Type B pancreatic cell (in vitro differentiated cells): ENCODE measurements at regions not wholly inside any gene's neighbourhood (a gene's known extent, or its start where the extent isn't known, plus 50 kb on each side); places are given as distances from the start of the nearest gene placed in this dataset.

Source experiments
- DNase-seq: peaks from one replicate; pipeline ENCODE4 v3.0.0; 2021; ENCODE audit warnings: mixed read lengths; ENCODE audit not compliant: unreplicated experiment; ENCODE audit errors: extremely low spot score
- H3K27ac Mint-ChIP-seq: 2 replicates; pipeline ENCODE4 v1.8.0; 2021; ENCODE audit warnings: mild to moderate bottlenecking, mixed read lengths
- H3K27me3 Mint-ChIP-seq: 2 replicates; pipeline ENCODE4 v1.8.0; 2021; ENCODE audit warnings: mixed read lengths
- H3K36me3 Mint-ChIP-seq: 2 replicates; pipeline ENCODE4 v1.8.0; 2021; ENCODE audit warnings: mixed read lengths
- H3K4me1 Mint-ChIP-seq: one replicate; pipeline ENCODE4 v1.8.0; 2021; ENCODE audit warnings: mixed read lengths; ENCODE audit not compliant: unreplicated experiment
- H3K4me3 Mint-ChIP-seq: 2 replicates; pipeline ENCODE4 v1.8.0; 2021; ENCODE audit warnings: mild to moderate bottlenecking, mixed read lengths
- H3K9me3 Mint-ChIP-seq: 2 replicates; pipeline ENCODE4 v1.8.0; 2021; ENCODE audit warnings: mixed read lengths
- TF ChIP-seq, protein P1 (sequence below): fragments of 200-600 bp; sonication (generic); conservative IDR thresholded peaks from 2 replicates; pipeline ENCODE4 v1.5.0; 2021; ENCODE audit warnings: antibody characterized with exemption, mild to moderate bottlenecking

DNA sequence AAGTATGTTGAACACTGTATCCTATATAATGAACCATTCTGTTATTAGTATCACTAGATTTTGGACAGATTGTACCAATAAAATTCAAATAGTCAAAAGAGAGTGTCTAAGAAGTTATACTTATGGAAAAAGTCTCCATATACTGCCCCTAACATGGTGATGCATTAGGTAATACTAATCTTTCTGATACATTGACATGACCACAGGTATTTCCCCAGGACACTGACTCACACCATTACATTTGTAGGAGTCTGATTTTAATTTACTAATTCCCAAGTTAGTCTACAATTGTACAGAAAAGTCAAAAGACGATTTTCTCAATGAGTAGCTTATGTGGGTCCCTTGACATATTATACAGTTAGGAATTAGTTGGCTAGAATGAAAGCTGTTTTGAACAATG lies 593.8 kb downstream of the ISL1 start:
- Mint-ChIP-seq H3K4me1 (no peaks in the 10 kb centered on the region), H3K36me3 (no peaks in the 10 kb centered on the region), H3K4me3 (no peak overlapping the region), H3K27ac (no peak overlapping the region), H3K9me3 (no peaks in the 10 kb centered on the region), H3K27me3 (peaks cover 20% of the 10 kb centered on the region)
- DNase-seq, result no peak
- TF ChIP-seq, protein P1, sequence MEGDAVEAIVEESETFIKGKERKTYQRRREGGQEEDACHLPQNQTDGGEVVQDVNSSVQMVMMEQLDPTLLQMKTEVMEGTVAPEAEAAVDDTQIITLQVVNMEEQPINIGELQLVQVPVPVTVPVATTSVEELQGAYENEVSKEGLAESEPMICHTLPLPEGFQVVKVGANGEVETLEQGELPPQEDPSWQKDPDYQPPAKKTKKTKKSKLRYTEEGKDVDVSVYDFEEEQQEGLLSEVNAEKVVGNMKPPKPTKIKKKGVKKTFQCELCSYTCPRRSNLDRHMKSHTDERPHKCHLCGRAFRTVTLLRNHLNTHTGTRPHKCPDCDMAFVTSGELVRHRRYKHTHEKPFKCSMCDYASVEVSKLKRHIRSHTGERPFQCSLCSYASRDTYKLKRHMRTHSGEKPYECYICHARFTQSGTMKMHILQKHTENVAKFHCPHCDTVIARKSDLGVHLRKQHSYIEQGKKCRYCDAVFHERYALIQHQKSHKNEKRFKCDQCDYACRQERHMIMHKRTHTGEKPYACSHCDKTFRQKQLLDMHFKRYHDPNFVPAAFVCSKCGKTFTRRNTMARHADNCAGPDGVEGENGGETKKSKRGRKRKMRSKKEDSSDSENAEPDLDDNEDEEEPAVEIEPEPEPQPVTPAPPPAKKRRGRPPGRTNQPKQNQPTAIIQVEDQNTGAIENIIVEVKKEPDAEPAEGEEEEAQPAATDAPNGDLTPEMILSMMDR, result no peak

DNA sequence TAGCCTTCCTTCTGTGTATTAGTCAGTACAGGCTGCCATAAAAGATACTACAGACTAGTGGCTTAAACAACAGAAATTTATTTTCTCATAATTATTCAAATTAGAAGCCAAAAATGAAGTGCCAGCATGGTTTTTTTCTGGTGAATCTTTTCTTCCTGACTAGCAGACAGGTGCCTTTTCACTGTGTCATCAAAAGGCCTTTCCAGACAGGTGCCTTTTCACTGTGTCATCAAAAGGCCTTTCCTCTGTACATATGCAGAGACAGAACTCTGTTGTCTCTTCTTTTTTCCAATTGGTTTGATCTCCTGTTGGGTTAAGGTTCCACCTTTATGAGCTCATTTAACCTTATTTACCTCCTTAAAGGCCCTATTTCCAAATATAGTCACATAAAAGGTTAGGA lies 599.9 kb downstream of the ISL1 start:
- no peak overlapping the region for H3K27ac Mint-ChIP-seq
- no peak overlapping the region for H3K4me3 Mint-ChIP-seq
- no peaks in the 10 kb centered on the region for H3K36me3 Mint-ChIP-seq
- no peaks in the 10 kb centered on the region for H3K4me1 Mint-ChIP-seq
- peaks cover 40% of the 10 kb centered on the region for H3K27me3 Mint-ChIP-seq
- TF ChIP-seq, protein P1, result no peak
- no peaks in the 10 kb centered on the region for H3K9me3 Mint-ChIP-seq
- DNase-seq, result no peak

DNA sequence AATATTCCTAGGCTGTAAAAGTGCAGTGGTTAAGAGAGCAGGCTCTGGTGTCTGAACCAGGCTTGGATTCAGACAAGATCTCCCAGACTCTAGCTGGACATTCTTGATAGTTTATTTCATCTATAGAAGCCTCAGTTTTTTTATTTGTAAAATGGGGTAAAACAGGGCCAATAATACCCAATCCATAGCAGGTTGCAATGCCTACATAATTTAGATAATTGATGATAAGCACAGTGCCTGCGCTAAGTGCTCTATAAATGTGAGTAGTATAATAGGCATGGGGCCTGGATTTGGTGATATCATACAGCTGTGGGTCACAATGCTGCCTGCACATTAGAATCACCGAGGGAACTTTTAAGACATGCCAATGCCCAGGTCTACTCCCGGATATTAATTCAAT lies 603.5 kb downstream of the ISL1 start:
- H3K36me3 Mint-ChIP-seq, result no peaks in the 10 kb centered on the region
- no peaks in the 10 kb centered on the region for H3K9me3 Mint-ChIP-seq
- H3K4me3 Mint-ChIP-seq, result no peak overlapping the region
- peaks cover 46% of the 10 kb centered on the region for H3K27me3 Mint-ChIP-seq
- peaks cover 4% of the 10 kb centered on the region for H3K4me1 Mint-ChIP-seq
- TF ChIP-seq, protein P1, result no peak
- DNase-seq, result no peak
- no peak overlapping the region for H3K27ac Mint-ChIP-seq

DNA sequence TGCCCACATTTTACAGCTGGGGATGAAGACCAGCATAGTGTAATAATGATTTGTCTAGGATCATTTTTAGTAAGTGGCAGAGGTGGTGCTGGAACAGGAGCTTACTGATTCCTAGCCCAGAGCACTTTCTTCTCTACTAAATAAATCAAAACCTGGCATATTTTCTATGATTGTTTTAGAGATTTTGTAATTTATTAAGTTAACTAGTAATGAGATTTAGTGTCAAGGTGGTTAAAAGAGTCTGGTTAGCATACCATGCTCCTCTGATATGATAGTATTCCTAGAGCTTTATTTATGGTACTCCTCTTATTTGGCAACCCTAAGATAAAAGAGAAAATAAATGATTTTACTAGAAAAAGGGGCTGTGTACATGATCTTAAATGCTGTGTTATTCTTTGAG lies 604.0 kb downstream of the ISL1 start:
- no peak overlapping the region for H3K4me3 Mint-ChIP-seq
- no peaks in the 10 kb centered on the region for H3K9me3 Mint-ChIP-seq
- H3K4me1 Mint-ChIP-seq, result peaks cover 4% of the 10 kb centered on the region
- H3K27me3 Mint-ChIP-seq, result peaks cover 46% of the 10 kb centered on the region
- TF ChIP-seq, protein P1, result no peak
- no peak overlapping the region for H3K27ac Mint-ChIP-seq
- DNase-seq, result no peak
- no peaks in the 10 kb centered on the region for H3K36me3 Mint-ChIP-seq

DNA sequence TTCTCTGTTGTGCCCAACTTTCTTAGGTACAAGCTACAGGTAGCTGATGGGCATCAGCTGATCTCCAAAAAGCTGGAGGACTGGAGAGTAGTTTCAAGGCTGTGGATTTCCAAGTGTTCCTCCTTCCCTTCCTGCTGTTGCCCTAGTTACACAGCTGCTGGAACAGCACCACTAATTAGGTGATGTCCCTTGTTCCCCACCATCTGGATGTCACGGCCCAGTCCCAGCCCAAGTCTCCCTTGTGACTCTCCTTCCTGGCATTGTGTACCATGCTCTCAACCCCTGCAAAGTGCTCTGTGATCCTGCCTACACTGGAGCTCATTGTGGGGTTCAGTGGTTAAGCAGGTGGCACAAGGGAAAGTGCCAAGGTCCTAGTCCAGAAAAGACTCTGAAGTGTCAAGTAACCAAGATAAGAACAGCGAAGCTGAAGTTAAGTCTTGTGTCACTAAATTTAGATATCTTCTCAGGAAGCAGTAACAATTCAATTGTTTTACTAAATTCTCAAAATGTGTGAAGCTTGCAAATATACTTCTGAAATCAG lies 604.5 kb downstream of the ISL1 start:
- no peak overlapping the region for H3K27ac Mint-ChIP-seq
- no peaks in the 10 kb centered on the region for H3K36me3 Mint-ChIP-seq
- H3K9me3 Mint-ChIP-seq, result no peaks in the 10 kb centered on the region
- H3K27me3 Mint-ChIP-seq, result peaks cover 48% of the 10 kb centered on the region
- DNase-seq, result no peak
- H3K4me3 Mint-ChIP-seq, result no peak overlapping the region
- TF ChIP-seq, protein P1, result no peak
- H3K4me1 Mint-ChIP-seq, result peaks cover 4% of the 10 kb centered on the region

DNA sequence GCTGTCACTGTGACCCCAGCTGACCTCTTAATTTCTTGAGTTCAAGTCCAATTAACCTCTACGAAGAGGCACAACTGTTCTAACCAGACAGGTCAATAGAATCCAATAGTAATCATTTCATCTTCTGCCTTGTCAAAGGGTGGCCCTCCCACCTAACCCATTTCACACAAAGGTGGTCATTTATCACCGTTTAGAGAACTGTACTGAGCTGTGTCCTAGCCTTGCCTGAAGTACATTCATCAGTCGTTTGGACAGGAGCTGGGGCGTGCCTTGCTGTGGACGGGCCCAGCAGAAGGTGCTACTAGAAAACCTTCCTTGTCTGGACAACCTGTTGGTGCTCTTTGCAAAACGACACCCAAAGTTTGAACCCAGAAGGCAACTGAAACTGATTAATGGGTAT lies 605.4 kb downstream of the ISL1 start:
- Mint-ChIP-seq H3K36me3 (no peaks in the 10 kb centered on the region), H3K4me1 (peaks cover 4% of the 10 kb centered on the region), H3K27me3 (peaks cover 46% of the 10 kb centered on the region), H3K27ac (no peak overlapping the region), H3K9me3 (no peaks in the 10 kb centered on the region), H3K4me3 (no peak overlapping the region)
- TF ChIP-seq, protein P1, result no peak
- no peak for DNase-seq
